ENCODE measurements at regions not wholly inside any gene's neighbourhood (a gene's known extent, or its start where the extent isn't known, plus 50 kb on each side); places are given as distances from the start of the nearest gene placed in this dataset.

DNA sequence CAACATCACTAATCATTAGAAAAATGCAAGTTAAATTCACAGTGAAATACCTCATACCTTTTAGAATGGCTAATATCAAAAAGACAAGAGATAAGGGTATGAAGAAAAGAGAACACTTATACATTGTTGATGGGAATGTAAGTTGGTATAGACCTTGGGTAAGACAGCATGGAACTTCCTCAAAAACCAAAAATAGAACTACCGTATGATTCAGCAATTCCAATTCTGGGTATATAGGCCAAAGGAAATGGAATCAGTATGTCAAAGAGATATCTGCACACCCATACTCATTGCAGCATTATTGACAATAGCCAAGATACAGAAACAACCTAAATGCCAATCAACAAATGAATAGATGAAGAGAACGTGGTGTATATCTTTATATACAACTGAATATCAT is 166.8 kb upstream of the LRRN1 start:
- H3K4me1 Mint-ChIP-seq, result no peaks in the 10 kb centered on the region
- H3K79me2 ChIP-seq (ENCODE audit: control insufficient read depth, insufficient read depth, low read length), result no peaks in the 10 kb centered on the region
- H3K27ac Mint-ChIP-seq, result no peak overlapping the region
- TF ChIP-seq CTCF (IDR thresholded peaks at IDR 0.05), result no peak
- no peak for TF ChIP-seq EZH2 (IDR thresholded peaks at IDR 0.05; ENCODE audit: borderline replicate concordance, insufficient read depth, low read depth, low read length, poor library complexity, severe bottlenecking)
- no peaks in the 10 kb centered on the region for H3K27me3 Mint-ChIP-seq
- ATAC-seq (ENCODE audit: low read depth) (no peak), DNase-seq (no peak)
- H3K9ac ChIP-seq (ENCODE audit: low read length), result no peak overlapping the region
- intact Hi-C loops (cut with micrococcal nuclease), result no loop called here
- no peaks in the 10 kb centered on the region for H3K36me3 ChIP-seq (replicated peaks in 1 of 2; ENCODE audit: control extremely low read depth in 1 of 2, control insufficient read depth in 1 of 2, extremely low read depth in 1 of 2, insufficient read depth in 2 of 2, low read length in 1 of 2)
- H3K4me2 ChIP-seq (replicated peaks; ENCODE audit: low read depth, low read length, poor library complexity, severe bottlenecking), result no peak overlapping the region
- CTCF ChIA-PET, result no interaction called here
- no peaks in the 10 kb centered on the region for H3K4me1 ChIP-seq (ENCODE audit: control insufficient read depth in 2 of 2, insufficient read depth in 2 of 2, low read length in 2 of 2)
- H3K27ac ChIP-seq (ENCODE audit: low read length in 2 of 2), result no peak overlapping the region
- peaks cover 0 to 2% (median 0%) of the 10 kb centered on the region in 4 experiments for H3K27me3 ChIP-seq (replicated peaks in 1 of 4; ENCODE audit: control extremely low read depth in 1 of 4, control insufficient read depth in 3 of 4, insufficient read depth in 4 of 4, low read length in 3 of 4)
- H3K9me3 ChIP-seq (ENCODE audit: control extremely low read depth in 1 of 3, control insufficient read depth in 2 of 3, insufficient read depth in 1 of 3, low read length in 2 of 3), result no peaks in the 10 kb centered on the region
- H3K4me3 Mint-ChIP-seq, result no peak overlapping the region
- WGBS (ENCODE audit: insufficient coverage), result no CpG with 5 or more reads among the region's 2 CpGs
- H2AFZ ChIP-seq (ENCODE audit: insufficient read depth, low read depth, low read length, poor library complexity, severe bottlenecking), result no peak overlapping the region
- H3K4me3 ChIP-seq (ENCODE audit: control extremely low read depth in 1 of 5, extremely low read depth in 1 of 5, insufficient read depth in 1 of 5, low read depth in 2 of 5, low read length in 4 of 5), result no peak overlapping the region
- H4K20me1 ChIP-seq (ENCODE audit: control insufficient read depth, insufficient read depth, low read length, poor library complexity, severe bottlenecking), result no peaks in the 10 kb centered on the region
- no peaks in the 10 kb centered on the region for H3K9me3 Mint-ChIP-seq (ENCODE audit: insufficient read depth)
- POLR2A ChIA-PET, result no interaction called here

DNA sequence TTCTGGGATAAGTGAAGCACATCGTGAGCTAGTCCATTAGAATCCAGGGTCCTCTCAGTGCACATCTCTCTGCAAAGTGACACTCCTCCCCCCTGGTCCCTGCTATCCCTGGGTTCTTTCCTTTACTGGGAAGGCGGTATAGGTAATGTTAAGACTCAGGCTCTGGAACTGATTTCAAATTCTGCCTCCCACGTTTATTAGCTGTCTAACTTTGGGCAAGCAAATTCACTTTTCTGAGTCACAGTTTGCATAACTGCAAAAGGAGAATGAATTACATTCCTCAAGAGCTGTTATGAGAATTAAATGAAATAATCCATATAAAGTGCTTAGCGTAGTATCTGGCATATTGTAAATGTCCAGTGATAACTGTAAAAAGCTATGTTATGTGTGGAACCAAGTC is 168.1 kb upstream of the LRRN1 start:
- Histone ChIP-seq H3K79me2 (ENCODE audit: control insufficient read depth, insufficient read depth, low read length) (no peaks in the 10 kb centered on the region), H3K4me1 (ENCODE audit: control insufficient read depth in 2 of 2, insufficient read depth in 2 of 2, low read length in 2 of 2) (no peaks in the 10 kb centered on the region), H3K4me3 (ENCODE audit: control extremely low read depth in 1 of 5, extremely low read depth in 1 of 5, insufficient read depth in 1 of 5, low read depth in 2 of 5, low read length in 4 of 5) (no peak overlapping the region), H3K27me3 (replicated peaks in 1 of 4; ENCODE audit: control extremely low read depth in 1 of 4, control insufficient read depth in 3 of 4, insufficient read depth in 4 of 4, low read length in 3 of 4) (no peaks in the 10 kb centered on the region), H4K20me1 (ENCODE audit: control insufficient read depth, insufficient read depth, low read length, poor library complexity, severe bottlenecking) (no peaks in the 10 kb centered on the region), H3K4me2 (replicated peaks; ENCODE audit: low read depth, low read length, poor library complexity, severe bottlenecking) (no peak overlapping the region), H3K9me3 (ENCODE audit: control extremely low read depth in 1 of 3, control insufficient read depth in 2 of 3, insufficient read depth in 1 of 3, low read length in 2 of 3) (no peaks in the 10 kb centered on the region), H3K36me3 (replicated peaks in 1 of 2; ENCODE audit: control extremely low read depth in 1 of 2, control insufficient read depth in 1 of 2, extremely low read depth in 1 of 2, insufficient read depth in 2 of 2, low read length in 1 of 2) (no peaks in the 10 kb centered on the region), H3K27ac (ENCODE audit: low read length in 2 of 2) (no peak overlapping the region), H2AFZ (ENCODE audit: insufficient read depth, low read depth, low read length, poor library complexity, severe bottlenecking) (no peak overlapping the region), H3K9ac (ENCODE audit: low read length) (no peak overlapping the region)
- no peak overlapping the region for H3K4me3 Mint-ChIP-seq
- no peaks in the 10 kb centered on the region for H3K4me1 Mint-ChIP-seq
- no peaks in the 10 kb centered on the region for H3K27me3 Mint-ChIP-seq
- intact Hi-C loops (cut with micrococcal nuclease), result no loop called here
- WGBS (ENCODE audit: insufficient coverage), result no CpG with 5 or more reads among the region's 4 CpGs
- DNase-seq, result no peak
- no peak overlapping the region for H3K27ac Mint-ChIP-seq
- CTCF ChIA-PET, result interaction anchor here (0.6 to 1.0 kb wide), 3 partner anchors 430 to 641 kb away, joined by 3 to 4 read pairs (median 3); no protein-coding TSS in a partner anchor
- no peak for TF ChIP-seq CTCF (IDR thresholded peaks at IDR 0.05)
- TF ChIP-seq EZH2 (IDR thresholded peaks at IDR 0.05; ENCODE audit: borderline replicate concordance, insufficient read depth, low read depth, low read length, poor library complexity, severe bottlenecking), result no peak
- ATAC-seq (ENCODE audit: low read depth), result no peak
- H3K9me3 Mint-ChIP-seq (ENCODE audit: insufficient read depth), result no peaks in the 10 kb centered on the region
- POLR2A ChIA-PET, result no interaction called here

Measured in B cell (primary cell).